ENCODE measurements at regions not wholly inside any gene's neighbourhood (a gene's known extent, or its start where the extent isn't known, plus 50 kb on each side); places are given as distances from the start of the nearest gene placed in this dataset.

GRCh38 chr18:79595876-79596374, 83.7 kb upstream of the CTDP1 start:
- no peak for TF ChIP-seq CTCF (IDR thresholded peaks at IDR 0.05; ENCODE audit: low read depth, low read length, missing control alignments)
- DNase-seq (ENCODE audit: low read depth): no peak
- in situ Hi-C loops (cut with HindIII; ENCODE audit: low sequenced_read_pairs): no loop called here
- H3K4me3 ChIP-seq (ENCODE audit: low read depth, low read length): no peak overlapping the region

- in situ Hi-C loops (cut with HindIII; ENCODE audit: low sequenced_read_pairs): no loop called here
- H3K4me3 ChIP-seq (ENCODE audit: low read depth, low read length): no peak overlapping the region
- no peak for DNase-seq (ENCODE audit: low read depth)
- no peak for TF ChIP-seq CTCF (IDR thresholded peaks at IDR 0.05; ENCODE audit: low read depth, low read length, missing control alignments)
These were observed 83.0 kb upstream of the CTDP1 start for GRCh38 chr18:79596446-79597175.

- H3K4me3 ChIP-seq (ENCODE audit: low read depth, low read length): no peak overlapping the region
- in situ Hi-C loops (cut with HindIII; ENCODE audit: low sequenced_read_pairs): no loop called here
- no peak for TF ChIP-seq CTCF (IDR thresholded peaks at IDR 0.05; ENCODE audit: low read depth, low read length, missing control alignments)
- no peak for DNase-seq (ENCODE audit: low read depth)
These were observed 82.3 kb upstream of the CTDP1 start for GRCh38 chr18:79597176-79597830.

GRCh38 chr18:79597831-79598632, 81.6 kb upstream of the CTDP1 start:
- in situ Hi-C loops (cut with HindIII; ENCODE audit: low sequenced_read_pairs): no loop called here
- no peak for DNase-seq (ENCODE audit: low read depth)
- no peak overlapping the region for H3K4me3 ChIP-seq (ENCODE audit: low read depth, low read length)
- no peak for TF ChIP-seq CTCF (IDR thresholded peaks at IDR 0.05; ENCODE audit: low read depth, low read length, missing control alignments)

GRCh38 chr18:79598633-79599175, 80.9 kb upstream of the CTDP1 start:
- in situ Hi-C loops (cut with HindIII; ENCODE audit: low sequenced_read_pairs): no loop called here
- no peak for TF ChIP-seq CTCF (IDR thresholded peaks at IDR 0.05; ENCODE audit: low read depth, low read length, missing control alignments)
- DNase-seq (ENCODE audit: low read depth): no peak
- H3K4me3 ChIP-seq (ENCODE audit: low read depth, low read length): no peak overlapping the region

- H3K4me3 ChIP-seq (ENCODE audit: low read depth, low read length): no peak overlapping the region
- DNase-seq (ENCODE audit: low read depth): peak; percentile 15
- TF ChIP-seq CTCF (IDR thresholded peaks at IDR 0.05; ENCODE audit: low read depth, low read length, missing control alignments): no peak
- in situ Hi-C loops (cut with HindIII; ENCODE audit: low sequenced_read_pairs): no loop called here
These were observed 80.1 kb upstream of the CTDP1 start for GRCh38 chr18:79599441-79599931.

Measured in astrocyte of the cerebellum (primary cell).